GM21515 (cell line): ENCODE measurements at regions not wholly inside any gene's neighbourhood (a gene's known extent, or its start where the extent isn't known, plus 50 kb on each side); places are given as distances from the start of the nearest gene placed in this dataset.

Experiments used
- ATAC-seq: cut with Tn5 transposase; IDR thresholded peaks from one replicate; pipeline ENCODE4 v1.9.1; 2021; ENCODE audit not compliant: unreplicated experiment

GRCh38 chr14:39912192-39913100 is 480.2 kb upstream of the FBXO33 start:
- ATAC-seq = peak; percentile 78

GRCh38 chr14:39897657-39898056 is 465.4 kb upstream of the FBXO33 start:
- ATAC-seq = no peak

GRCh38 chr14:39890026-39890425 is 457.8 kb upstream of the FBXO33 start:
- ATAC-seq = no peak

- no peak for ATAC-seq
Observed at GRCh38 chr14:39884091-39884490, 451.9 kb upstream of the FBXO33 start.

GRCh38 chr14:39880965-39881364 is 448.7 kb upstream of the FBXO33 start:
- no peak for ATAC-seq

GRCh38 chr14:39880106-39880695 is 448.0 kb upstream of the FBXO33 start:
- no peak for ATAC-seq

GRCh38 chr14:39877577-39878190 is 445.5 kb upstream of the FBXO33 start:
- ATAC-seq = no peak

- ATAC-seq = no peak
Observed at GRCh38 chr14:39876916-39877315, 444.7 kb upstream of the FBXO33 start.

GRCh38 chr14:39875028-39875427 is 442.8 kb upstream of the FBXO33 start:
- no peak for ATAC-seq

GRCh38 chr14:39873791-39874190 is 441.6 kb upstream of the FBXO33 start:
- no peak for ATAC-seq

- no peak for ATAC-seq
Observed at GRCh38 chr14:39868949-39869348, 436.7 kb upstream of the FBXO33 start.

DNA sequence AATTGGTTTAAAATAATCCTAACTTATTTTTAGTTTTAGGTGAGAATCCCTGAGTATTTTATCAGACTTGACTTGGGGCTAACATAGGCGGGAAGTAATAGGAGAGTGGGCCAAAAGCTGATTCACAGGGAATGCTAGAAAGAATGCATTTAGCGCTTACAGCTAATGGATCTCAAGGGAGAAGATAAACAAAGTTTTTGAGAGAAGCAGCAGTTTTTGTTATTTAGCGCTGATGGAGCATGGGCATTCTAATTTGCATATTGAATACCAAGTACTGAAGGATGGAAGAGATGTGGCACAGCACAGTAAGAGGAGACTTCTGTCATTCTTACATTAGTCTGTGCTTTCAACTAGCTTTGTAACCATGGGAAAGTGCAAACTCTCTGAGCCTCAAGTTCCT is 436.0 kb upstream of the FBXO33 start:
- no peak for ATAC-seq

DNA sequence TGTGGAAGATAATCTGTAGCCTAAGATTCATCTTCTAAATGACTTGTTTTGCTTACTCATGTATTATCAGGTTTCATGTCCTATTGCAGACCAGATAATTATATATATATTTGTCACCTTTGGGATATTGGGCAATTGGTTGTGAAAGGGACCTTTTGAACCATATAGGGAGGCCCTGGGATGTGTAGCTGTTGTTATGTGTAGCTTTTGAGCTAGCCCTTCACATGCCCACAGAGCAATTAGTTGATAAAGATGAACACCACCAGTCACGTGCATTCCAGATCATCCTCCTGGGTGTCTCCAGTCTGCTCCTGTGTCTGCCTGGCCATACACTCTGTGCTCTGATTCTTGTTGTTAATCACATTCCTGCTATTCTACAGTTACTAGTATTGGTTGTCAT is 431.2 kb upstream of the FBXO33 start:
- no peak for ATAC-seq

DNA sequence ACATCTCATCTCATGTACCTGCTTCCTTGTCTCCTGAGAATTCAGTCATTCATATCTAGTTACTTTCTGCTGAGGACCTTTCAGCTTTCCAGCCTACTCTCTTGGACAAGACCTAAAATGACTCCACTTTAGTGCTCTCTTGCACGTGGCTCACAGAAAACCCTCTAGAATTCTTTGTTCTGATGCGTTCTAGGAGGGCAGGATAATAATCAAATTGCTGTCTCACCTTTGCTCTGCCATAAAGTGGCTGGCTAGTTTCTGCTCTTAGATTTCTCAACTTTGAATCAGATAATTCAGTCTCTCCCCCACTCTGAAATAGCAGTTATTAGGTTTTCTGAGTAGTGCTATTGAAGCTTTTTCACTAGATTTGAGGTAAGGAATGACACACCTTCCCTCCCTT is 429.5 kb upstream of the FBXO33 start:
- no peak for ATAC-seq

DNA sequence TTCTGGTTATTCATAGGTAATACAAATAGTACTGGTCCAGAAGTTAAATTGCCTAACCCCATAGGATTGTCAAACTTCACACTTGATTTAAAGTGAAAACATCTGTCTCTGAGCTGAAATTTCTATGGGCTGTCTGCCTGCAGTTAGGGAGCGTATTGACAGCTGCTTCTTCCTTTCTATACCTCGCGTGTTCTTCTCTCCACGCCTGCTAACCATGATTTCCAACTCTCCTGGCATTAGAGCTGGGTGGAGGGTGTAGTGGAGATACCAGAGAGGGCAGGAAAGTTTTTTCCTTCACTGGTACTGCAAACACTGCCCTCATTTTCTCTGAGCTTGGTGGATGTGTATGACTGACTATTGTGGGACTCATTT is 429.0 kb upstream of the FBXO33 start:
- ATAC-seq = no peak

GRCh38 chr14:39860596-39861228 is 428.5 kb upstream of the FBXO33 start:
- no peak for ATAC-seq

DNA sequence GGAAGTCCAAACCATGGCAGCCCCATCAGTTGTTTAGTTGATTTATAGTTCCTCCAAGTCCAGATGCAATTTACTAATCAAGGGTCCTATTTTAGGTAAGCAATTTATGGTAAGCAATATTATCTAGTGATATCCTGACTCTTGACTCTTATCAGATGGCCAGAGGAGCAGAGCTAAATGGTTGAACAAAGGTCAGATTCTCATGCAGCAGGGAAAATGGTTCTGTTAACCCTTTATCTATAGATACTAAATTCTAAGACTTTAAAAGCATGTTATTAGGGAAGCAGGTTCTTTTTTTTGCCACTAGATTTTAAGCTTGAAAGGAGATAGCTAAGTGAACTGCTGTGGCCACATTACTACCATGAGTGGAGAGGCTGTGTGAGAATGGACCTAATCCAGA is 427.1 kb upstream of the FBXO33 start:
- no peak for ATAC-seq

GRCh38 chr14:39857376-39858055 is 425.3 kb upstream of the FBXO33 start:
- no peak for ATAC-seq

GRCh38 chr14:39853441-39853840 is 421.2 kb upstream of the FBXO33 start:
- no peak for ATAC-seq

- no peak for ATAC-seq
Observed at GRCh38 chr14:39851202-39851601, 419.0 kb upstream of the FBXO33 start.

DNA sequence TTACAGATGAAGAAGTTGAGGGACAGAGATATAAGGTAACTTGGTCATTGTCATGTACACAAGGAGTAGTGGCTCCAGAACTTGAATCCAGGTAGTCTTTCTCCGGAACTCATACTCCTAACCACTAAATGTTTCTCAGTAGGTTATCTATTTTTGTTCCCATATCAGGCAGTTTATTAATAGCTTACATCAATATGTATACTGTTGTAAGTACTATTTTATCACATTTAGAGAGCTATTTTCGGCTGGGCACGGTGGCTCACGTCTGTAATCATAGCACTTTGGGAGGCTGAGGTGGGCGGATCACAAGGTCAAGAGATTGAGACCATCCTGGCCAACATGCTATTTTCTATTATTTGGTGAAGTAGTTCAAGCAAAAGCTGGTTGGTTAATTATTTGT is 415.6 kb upstream of the FBXO33 start:
- ATAC-seq = no peak
